Erythroblast (primary cell): ENCODE measurements at regions not wholly inside any gene's neighbourhood (a gene's known extent, or its start where the extent isn't known, plus 50 kb on each side); places are given as distances from the start of the nearest gene placed in this dataset.

Experiments used
- DNase-seq, 2 experiments: peaks; one replicate each; lab custom pipeline; 2025; lab: John Stamatoyannopoulos, UW
- GATA1 ChIP-seq: IDR thresholded peaks from 2 replicates; pipeline ENCODE4 v1.6.1; 2011; ENCODE audit warnings: low read depth, mild to moderate bottlenecking, control low read depth, low read length, moderate library complexity
- POLR2A ChIP-seq: IDR thresholded peaks from 2 replicates; pipeline ENCODE4 v1.6.1; 2011; ENCODE audit warnings: mild to moderate bottlenecking, low read length

DNA sequence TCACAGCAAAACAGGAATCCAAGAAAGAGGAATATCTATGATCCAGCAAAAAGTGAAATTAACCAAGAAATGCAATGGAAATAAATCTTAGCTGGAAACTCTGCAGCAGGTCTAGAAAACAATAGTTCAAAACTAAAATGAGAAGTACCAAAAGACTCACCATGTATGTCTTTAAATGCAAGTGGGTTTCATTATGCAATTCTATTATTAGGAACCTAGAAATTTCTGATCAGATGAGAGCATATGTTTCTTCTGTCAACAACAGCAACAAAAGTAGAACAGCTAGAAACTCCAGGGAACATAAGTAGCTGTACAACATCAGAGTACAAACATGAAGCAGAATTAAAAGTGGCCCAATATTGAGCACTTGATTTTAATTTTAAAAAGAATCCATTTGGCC is 304.0 kb downstream of the ARHGAP12 start:
- no peak for TF ChIP-seq GATA1
- no peak for TF ChIP-seq POLR2A
- no peak for DNase-seq

DNA sequence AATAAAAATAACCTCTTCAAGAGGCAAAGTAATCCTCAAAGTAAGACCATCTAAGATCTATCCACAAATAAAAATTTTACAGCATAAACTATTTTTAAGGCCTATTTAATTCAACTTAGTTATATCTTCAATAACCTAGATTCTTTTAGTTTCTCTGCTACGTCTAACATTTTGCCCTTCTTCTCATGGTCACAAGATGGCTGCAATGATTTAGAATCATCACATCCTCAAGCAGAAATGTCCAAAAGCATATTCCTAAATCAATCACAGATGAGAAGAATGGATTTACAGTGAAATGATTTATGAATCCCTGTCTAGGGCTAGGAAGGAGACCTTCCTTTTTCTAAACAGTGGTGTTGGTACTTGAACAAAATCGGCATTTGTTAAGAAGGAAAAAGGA is 304.7 kb downstream of the ARHGAP12 start:
- TF ChIP-seq GATA1: no peak
- TF ChIP-seq POLR2A: no peak
- no peak for DNase-seq

DNA sequence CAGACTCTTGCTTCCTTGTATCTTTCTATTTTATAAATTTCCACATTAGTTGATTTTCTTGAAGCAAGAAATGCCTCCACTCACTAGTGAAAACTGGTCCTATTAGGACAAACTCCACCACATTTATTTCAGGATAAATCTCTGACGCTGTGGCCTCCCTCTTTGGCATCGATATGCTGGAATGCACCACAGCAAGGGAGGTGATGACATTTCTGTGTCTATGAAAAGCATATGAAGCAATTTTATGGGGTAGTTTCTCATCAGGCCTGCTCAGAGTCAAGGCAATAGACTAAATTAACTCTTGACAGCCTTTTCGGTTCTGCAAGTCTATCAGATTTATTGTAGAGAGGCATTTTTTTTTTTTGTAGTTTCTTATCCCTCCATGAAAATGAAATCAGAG is 304.4 kb downstream of the ZEB1 start:
- DNase-seq: no peak
- TF ChIP-seq GATA1 (no peak), POLR2A (no peak)

DNA sequence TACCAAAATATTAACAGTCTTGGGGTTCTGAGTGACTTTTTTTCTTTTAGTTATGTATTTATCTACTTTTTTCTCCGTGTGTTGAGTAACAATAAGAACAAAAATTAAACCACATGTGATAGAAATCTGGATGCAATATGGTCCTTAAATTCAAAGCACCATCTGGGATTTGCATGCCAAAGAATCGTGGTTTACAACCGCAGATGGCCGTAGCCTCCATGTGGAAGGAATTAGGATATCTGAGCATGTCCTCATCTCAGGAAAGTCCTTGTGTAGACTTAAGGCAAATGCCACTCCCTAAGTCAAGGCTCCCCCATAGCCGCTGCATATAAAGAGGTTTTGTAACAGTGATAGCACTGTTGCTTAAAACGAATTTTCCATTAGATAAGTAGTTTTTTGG is 304.0 kb downstream of the ZEB1 start:
- no peak for DNase-seq
- TF ChIP-seq POLR2A: no peak
- no peak for TF ChIP-seq GATA1

DNA sequence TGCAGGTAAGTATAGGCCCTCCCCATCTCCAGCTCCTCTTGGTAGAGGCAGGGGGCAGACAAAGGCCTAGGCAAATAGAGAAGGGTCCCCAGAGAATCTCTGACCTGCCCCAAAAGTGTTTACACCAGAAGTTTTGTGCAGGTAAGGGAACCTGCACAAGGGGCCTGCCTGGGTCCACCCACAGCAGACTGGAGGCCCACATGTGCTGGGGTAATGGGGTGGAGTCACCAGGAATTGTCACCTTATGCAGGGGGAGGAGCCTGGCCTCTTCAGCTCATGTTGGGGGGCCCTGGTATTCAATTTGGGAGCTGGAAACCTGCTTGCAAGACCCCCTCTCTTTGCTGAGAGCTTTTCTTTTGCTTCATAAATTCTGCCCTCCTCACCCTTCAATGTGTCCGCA is 302.7 kb downstream of the ZEB1 start:
- no peak for TF ChIP-seq GATA1
- no peak for TF ChIP-seq POLR2A
- no peak for DNase-seq

DNA sequence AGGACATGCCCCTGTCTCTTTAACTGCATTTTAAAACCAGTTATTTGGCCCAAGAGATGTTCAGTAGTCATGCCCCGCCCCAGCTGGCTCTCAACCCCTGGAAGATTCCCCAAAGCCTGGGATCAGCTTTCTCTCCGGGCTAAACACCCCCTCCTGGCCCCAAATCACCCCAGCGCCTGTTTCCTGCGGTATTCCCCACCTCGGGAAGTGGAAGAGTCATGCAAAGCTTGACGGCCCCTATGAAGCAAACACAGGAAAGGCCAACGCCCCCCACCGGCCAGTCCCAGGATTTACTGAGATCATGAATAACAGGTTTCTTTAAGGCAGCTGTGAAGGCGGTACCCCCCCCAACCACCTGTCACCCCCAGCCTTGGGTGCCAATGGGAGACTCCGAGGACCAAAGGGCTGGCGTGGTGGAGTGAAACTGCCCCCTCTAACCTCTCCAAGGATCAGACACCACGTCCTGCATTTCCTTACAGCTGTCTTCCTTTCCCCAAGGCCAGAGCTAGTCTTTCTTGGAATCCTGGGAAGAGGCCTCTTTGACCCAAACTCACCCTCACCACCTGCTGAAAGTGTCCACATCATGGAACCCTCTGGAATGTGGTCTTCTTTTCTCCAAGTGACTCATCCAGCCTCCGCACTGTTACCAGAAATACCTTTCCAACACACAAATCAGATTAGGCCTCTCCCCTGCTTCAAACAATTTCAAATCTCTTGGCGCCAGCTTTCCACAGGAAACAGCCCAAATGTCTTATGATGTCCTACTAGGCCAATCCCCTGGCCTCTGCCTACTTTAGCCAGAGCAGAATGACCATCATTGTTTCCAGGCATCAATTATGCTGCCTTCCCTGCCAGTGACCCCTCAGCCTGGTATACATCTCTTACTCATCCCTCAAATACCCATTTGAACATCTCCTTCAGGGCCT is 301.5 kb downstream of the ZEB1 start:
- TF ChIP-seq POLR2A: no peak
- no peak for TF ChIP-seq GATA1
- DNase-seq: no peak

DNA sequence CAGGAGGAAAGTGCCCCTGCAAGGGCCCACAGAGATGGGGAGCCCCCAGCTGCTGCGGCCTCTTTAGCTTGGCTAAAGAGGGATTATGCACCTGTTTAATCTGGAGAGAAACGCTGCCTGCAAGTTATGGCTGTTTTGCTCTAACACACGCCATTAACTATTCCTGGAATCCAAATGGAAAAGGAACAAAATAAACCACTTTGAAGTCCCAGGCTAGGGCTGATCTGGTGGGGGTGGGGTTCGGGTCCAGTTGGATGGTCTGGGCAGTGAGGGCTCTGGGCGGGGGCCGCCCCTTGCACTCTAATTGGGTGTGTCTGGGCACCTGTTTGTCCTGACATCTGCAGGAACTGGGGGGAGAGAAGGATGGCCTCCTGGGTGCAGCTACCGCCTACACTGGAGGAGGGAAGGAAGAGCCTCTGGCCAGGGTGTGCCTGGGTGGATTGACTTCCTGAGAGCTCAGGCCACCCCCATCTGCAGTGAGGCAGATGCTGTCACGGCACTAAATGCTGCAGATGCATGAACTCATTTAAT is 300.6 kb downstream of the ZEB1 start:
- no peak for TF ChIP-seq POLR2A
- TF ChIP-seq GATA1: no peak
- DNase-seq: no peak

DNA sequence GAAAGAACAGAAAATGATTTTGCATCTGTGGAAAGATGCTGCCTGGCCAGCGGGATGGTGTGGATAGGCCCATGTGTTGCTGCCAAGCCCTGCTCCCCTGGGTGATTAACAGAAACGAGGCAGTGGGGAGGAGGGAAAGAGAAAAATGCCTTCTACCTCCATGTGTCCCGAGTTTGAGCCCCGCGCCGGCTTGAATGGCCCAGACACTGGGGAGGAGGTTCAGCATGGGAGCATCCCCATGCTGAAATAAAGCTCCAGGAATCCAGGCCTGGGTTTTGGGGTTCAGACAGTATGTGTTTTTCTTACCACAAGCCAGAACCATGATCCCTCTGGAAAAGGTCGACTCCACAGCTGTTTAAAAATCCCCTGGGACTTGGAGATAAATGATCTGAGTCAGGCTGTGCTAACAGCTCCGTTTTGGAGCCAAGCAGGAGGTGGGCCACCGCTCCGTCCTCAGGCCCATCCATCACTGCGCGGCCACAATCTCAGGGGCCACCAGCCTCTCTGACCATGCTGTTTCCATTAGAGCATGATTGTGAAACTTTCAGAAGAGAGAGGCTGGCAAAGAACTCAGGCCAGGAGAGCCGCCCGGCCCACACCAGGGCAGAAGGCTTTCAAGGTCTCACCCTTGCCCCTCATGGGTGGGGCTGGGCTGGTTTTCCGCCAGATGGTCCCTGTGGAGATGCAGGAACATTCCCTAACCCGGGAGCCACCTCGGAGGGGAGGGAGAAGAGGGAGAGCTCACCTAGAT is 299.7 kb downstream of the ZEB1 start:
- no peak for TF ChIP-seq POLR2A
- TF ChIP-seq GATA1: no peak
- DNase-seq: no peak

DNA sequence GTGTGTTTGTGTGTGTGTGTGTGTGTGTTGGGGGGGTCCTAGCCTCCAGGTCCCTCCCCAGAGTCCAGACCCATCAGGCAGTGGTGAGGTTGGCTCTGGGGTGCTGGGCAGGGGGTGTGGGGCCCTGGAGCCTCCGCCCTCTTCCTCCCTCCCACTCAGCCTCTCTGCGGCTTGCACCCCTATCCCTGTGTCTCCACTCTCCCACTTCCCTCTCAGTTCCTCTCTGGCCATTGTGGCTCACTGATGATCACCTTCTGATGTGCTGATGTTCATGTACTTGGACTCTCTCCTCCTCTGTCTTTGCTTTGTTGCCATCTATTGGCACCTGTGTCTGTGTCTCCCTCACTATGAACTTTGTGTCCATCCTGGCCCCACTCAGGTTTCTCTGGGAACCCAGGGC is 298.7 kb downstream of the ZEB1 start:
- DNase-seq: no peak
- TF ChIP-seq GATA1 (no peak), POLR2A (no peak)

DNA sequence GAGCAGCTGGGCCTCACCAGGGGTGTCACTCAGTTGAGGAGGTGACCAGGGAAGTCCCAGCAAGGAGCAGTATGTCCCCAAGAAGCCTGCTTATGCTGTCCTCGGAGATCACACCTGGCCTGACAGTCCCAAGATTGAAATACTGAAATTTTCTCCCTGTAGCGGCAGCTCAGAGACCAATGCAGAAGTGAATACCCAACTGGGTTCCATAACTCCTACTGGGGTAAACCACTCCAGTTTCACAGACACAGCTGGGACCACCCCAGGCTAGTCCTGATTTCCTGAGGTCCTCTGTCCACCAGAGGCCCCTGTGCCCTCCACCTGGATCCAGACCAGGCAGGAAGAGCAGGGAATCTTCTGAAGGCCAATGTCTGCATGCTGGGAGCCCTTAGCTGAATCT is 298.1 kb downstream of the ZEB1 start:
- TF ChIP-seq GATA1 (no peak), POLR2A (no peak)
- no peak for DNase-seq

DNA sequence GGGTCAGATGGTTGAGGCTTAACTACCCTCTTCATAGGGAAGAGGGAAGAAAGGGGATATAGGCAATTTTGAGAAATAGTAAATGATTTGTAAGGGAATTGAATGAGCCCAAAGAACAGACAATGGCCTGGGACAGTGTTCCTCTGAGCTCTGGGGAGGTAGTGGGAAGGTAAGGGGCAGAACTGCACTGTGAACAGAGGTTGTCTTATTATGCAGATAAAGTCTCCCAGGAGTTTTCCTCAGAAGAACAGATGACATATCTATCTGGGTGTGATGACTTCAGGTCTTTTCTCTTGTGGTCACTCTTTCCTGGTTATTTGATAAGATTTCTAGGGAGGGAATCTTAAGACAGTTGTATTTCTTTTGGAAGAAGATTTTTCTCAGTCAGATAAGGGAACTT is 296.1 kb downstream of the ZEB1 start:
- TF ChIP-seq POLR2A: no peak
- TF ChIP-seq GATA1: no peak
- DNase-seq: no peak

DNA sequence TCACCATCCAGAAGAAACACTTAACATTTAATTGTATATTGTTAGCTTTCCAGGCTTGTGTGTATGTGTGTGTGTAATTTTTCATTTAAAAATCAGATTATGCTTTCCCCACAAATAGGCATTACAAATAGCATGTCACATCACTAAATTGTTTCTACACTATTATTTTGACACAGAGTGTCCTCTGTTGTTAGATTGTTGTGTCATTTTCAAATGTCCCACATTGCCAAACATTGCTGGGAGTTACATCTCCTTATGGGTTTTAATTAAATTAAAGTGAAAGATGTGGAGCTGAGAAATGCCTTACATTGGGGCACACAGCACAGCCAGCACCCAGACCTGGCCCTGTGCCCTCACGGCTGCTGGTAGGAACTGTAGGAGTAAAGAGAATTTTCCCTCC is 295.6 kb downstream of the ZEB1 start:
- TF ChIP-seq POLR2A: no peak
- TF ChIP-seq GATA1: no peak
- DNase-seq: no peak

DNA sequence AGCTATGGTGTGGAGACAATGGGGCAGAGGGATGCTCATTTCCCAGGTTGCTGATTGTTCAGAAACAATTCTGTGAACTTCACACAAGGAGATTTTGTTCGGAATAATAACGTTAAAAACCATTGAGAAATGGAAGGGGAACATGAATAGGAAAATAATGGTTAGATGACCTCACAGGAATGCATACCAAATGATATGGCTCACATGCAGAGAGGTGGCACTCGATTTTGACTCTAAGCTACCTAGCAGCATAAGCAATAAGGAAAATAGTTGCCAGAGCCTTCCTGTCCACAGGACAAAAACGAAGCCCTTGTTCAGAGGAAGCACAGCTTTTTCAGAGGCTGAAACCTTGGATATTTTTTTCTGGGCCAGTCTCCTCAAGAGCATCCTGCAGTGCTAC is 293.1 kb downstream of the ZEB1 start:
- DNase-seq: no peak
- TF ChIP-seq POLR2A (no peak), GATA1 (no peak)

DNA sequence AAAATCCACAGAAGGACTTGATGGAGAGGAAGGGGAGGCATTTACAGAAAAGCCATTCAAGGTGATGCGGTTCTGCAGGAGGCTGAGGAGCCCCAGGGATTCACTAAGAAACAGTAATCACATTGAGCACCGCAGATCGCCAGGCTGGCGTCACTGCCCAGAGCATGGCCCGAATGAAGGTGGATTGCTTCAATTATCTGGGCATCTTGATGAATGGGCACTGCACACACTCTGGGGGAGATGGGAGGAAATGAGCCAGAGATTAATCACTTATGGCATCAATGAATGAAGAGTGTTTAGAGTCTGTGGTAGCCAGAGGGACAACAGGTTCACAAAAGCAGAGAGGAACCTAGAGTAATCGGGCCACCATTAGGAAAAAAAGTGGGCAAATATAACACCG is 292.1 kb downstream of the ZEB1 start:
- no peak for DNase-seq

DNA sequence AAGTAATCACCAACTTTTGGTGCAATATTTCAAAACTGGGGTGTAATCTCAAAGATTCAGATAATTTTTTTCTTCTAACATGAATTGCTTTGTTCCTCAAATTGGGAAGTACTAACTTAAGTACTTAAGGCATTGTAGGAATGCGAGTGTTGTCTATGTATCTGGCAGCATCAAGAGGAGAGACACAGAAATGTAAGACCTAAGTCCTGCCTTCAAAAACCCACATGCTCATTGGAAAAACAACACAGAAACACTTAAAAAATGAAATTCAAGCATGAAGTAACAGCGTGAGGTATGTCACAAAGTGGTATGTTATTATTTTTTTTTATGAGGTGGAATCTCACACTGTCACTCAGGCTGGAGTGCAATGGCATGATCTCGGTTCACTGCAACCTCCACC is 288.5 kb downstream of the ZEB1 start:
- TF ChIP-seq GATA1: no peak
- no peak for TF ChIP-seq POLR2A
- DNase-seq: no peak

More for the DNA sequence above, 292.1 kb downstream of the ZEB1 start:
- TF ChIP-seq POLR2A (no peak), GATA1 (no peak)
